CD4-positive, alpha-beta T cell treated with Interleukin-1 beta for 1 hour (primary cell): ENCODE measurements at regions not wholly inside any gene's neighbourhood (a gene's known extent, or its start where the extent isn't known, plus 50 kb on each side); places are given as distances from the start of the nearest gene placed in this dataset.
"Not testable (repeated sequence)": the region's sequence is repeated elsewhere in the genome, so short reads cannot be mapped to it uniquely, and the experiment has no call there.

ENCODE experiments used
- DNase-seq, 2 donors: peaks; one replicate each; pipeline ENCODE4 v3.0.0-alpha.2; 2020 to 2022

GRCh38 chr10:87416892-87417291 lies 59.3 kb downstream of the NUTM2D start:
- DNase-seq = not testable (repeated sequence)

GRCh38 chr10:87422641-87423040 lies 65.1 kb downstream of the NUTM2D start:
- not testable (repeated sequence) for DNase-seq

- DNase-seq = not testable (repeated sequence)
Measured at GRCh38 chr10:87424697-87425373, 67.3 kb downstream of the NUTM2D start.

- DNase-seq = not testable (repeated sequence)
Measured at GRCh38 chr10:87433836-87434235, 70.9 kb upstream of the MINPP1 start.

- DNase-seq = not testable (repeated sequence)
Measured at GRCh38 chr10:87435295-87435826, 69.3 kb upstream of the MINPP1 start.

- DNase-seq = peak in 1 of 2 donors; percentile 32
Measured at GRCh38 chr10:87436104-87436503, 68.6 kb upstream of the MINPP1 start.

GRCh38 chr10:87437450-87437849 lies 67.2 kb upstream of the MINPP1 start:
- DNase-seq = not testable (repeated sequence)
